Loucy (cell line): ENCODE measurements at regions not wholly inside any gene's neighbourhood (a gene's known extent, or its start where the extent isn't known, plus 50 kb on each side); places are given as distances from the start of the nearest gene placed in this dataset.

Experiments
- EZH2phosphoT487 ChIP-seq: fragments of 200-600 bp; IDR thresholded peaks from 2 replicates; pipeline ENCODE4 v1.6.1; 2018; ENCODE audit warnings: antibody characterized with exemption, mild to moderate bottlenecking, moderate library complexity, borderline replicate concordance
- TF ChIP-seq, protein P1 (sequence below): fragments of 200-600 bp; sonication (generic); conservative IDR thresholded peaks from 2 replicates; pipeline ENCODE4 v1.5.1; 2014; ENCODE audit warnings: mild to moderate bottlenecking, antibody characterized with exemption, low read length

- TF ChIP-seq, protein P1, sequence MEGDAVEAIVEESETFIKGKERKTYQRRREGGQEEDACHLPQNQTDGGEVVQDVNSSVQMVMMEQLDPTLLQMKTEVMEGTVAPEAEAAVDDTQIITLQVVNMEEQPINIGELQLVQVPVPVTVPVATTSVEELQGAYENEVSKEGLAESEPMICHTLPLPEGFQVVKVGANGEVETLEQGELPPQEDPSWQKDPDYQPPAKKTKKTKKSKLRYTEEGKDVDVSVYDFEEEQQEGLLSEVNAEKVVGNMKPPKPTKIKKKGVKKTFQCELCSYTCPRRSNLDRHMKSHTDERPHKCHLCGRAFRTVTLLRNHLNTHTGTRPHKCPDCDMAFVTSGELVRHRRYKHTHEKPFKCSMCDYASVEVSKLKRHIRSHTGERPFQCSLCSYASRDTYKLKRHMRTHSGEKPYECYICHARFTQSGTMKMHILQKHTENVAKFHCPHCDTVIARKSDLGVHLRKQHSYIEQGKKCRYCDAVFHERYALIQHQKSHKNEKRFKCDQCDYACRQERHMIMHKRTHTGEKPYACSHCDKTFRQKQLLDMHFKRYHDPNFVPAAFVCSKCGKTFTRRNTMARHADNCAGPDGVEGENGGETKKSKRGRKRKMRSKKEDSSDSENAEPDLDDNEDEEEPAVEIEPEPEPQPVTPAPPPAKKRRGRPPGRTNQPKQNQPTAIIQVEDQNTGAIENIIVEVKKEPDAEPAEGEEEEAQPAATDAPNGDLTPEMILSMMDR, result no peak
- TF ChIP-seq EZH2phosphoT487, result no peak
These were observed 163.6 kb upstream of the FTMT start for GRCh38 chr5:121688126-121688525.
